ENCODE measurements at regions not wholly inside any gene's neighbourhood (a gene's known extent, or its start where the extent isn't known, plus 50 kb on each side); places are given as distances from the start of the nearest gene placed in this dataset.

- Histone ChIP-seq H3K27me3 (ENCODE audit: insufficient read depth, low read length) (no peaks in the 10 kb centered on the region), H3K4me3 (ENCODE audit: low read depth, low read length, poor library complexity, severe bottlenecking) (no peak overlapping the region), H3K36me3 (ENCODE audit: insufficient read depth, low read length) (no peaks in the 10 kb centered on the region), H3K9me2 (ENCODE audit: low read depth, low read length) (no peaks in the 10 kb centered on the region; the same call in 1 of the 2 replicates), H3K9ac (ENCODE audit: low read length) (no peak overlapping the region), H3F3A (ENCODE audit: insufficient read depth, low read length) (no peaks in the 10 kb centered on the region), H4K20me1 (ENCODE audit: insufficient read depth, low read length) (no peaks in the 10 kb centered on the region), H2AFZ (ENCODE audit: low read length) (no peak overlapping the region), H3K9me3 (ENCODE audit: low read length) (no peaks in the 10 kb centered on the region), H3K79me2 (ENCODE audit: insufficient read depth, low read length) (no peaks in the 10 kb centered on the region), H3K4me1 (ENCODE audit: insufficient read depth, low read length, severe bottlenecking) (peaks cover 23% of the 10 kb centered on the region), H3K27ac (ENCODE audit: low read depth, low read length, poor library complexity, severe bottlenecking) (no peak overlapping the region), H3K4me2 (ENCODE audit: low read length) (no peak overlapping the region)
- TF ChIP-seq CTCF (IDR thresholded peaks at IDR 0.05; ENCODE audit: low read length) (no peak), EZH2 (IDR thresholded peaks at IDR 0.05; ENCODE audit: borderline replicate concordance, low read length) (no peak)
Observed at GRCh38 chr3:180274536-180274935, 237.8 kb upstream of the PEX5L start.

- Histone ChIP-seq H3K79me2 (ENCODE audit: insufficient read depth, low read length) (no peaks in the 10 kb centered on the region), H2AFZ (ENCODE audit: low read length) (no peak overlapping the region), H3K27me3 (ENCODE audit: insufficient read depth, low read length) (no peaks in the 10 kb centered on the region), H4K20me1 (ENCODE audit: insufficient read depth, low read length) (no peaks in the 10 kb centered on the region), H3K27ac (ENCODE audit: low read depth, low read length, poor library complexity, severe bottlenecking) (no peak overlapping the region), H3K4me2 (ENCODE audit: low read length) (no peak overlapping the region), H3K4me1 (ENCODE audit: insufficient read depth, low read length, severe bottlenecking) (peaks cover 23% of the 10 kb centered on the region), H3K4me3 (ENCODE audit: low read depth, low read length, poor library complexity, severe bottlenecking) (no peak overlapping the region), H3K9me3 (ENCODE audit: low read length) (no peaks in the 10 kb centered on the region), H3K36me3 (ENCODE audit: insufficient read depth, low read length) (no peaks in the 10 kb centered on the region), H3F3A (ENCODE audit: insufficient read depth, low read length) (no peaks in the 10 kb centered on the region), H3K9ac (ENCODE audit: low read length) (no peak overlapping the region), H3K9me2 (ENCODE audit: low read depth, low read length) (no peaks in the 10 kb centered on the region; the same call in 1 of the 2 replicates)
- TF ChIP-seq CTCF (IDR thresholded peaks at IDR 0.05; ENCODE audit: low read length) (no peak), EZH2 (IDR thresholded peaks at IDR 0.05; ENCODE audit: borderline replicate concordance, low read length) (no peak)
Observed at GRCh38 chr3:180275176-180275575, 238.4 kb upstream of the PEX5L start.

GRCh38 chr3:180277041-180277440, 240.3 kb upstream of the PEX5L start:
- H2AFZ ChIP-seq (ENCODE audit: low read length) = no peak overlapping the region
- H3K79me2 ChIP-seq (ENCODE audit: insufficient read depth, low read length) = no peaks in the 10 kb centered on the region
- H3F3A ChIP-seq (ENCODE audit: insufficient read depth, low read length) = no peaks in the 10 kb centered on the region
- no peaks in the 10 kb centered on the region for H3K27me3 ChIP-seq (ENCODE audit: insufficient read depth, low read length)
- H3K4me1 ChIP-seq (ENCODE audit: insufficient read depth, low read length, severe bottlenecking) = peaks cover 23% of the 10 kb centered on the region
- no peaks in the 10 kb centered on the region; the same call in 1 of the 2 replicates for H3K9me2 ChIP-seq (ENCODE audit: low read depth, low read length)
- H4K20me1 ChIP-seq (ENCODE audit: insufficient read depth, low read length) = no peaks in the 10 kb centered on the region
- TF ChIP-seq CTCF (IDR thresholded peaks at IDR 0.05; ENCODE audit: low read length) (no peak), EZH2 (IDR thresholded peaks at IDR 0.05; ENCODE audit: borderline replicate concordance, low read length) (no peak)
- H3K9ac ChIP-seq (ENCODE audit: low read length) = no peak overlapping the region
- no peak overlapping the region for H3K27ac ChIP-seq (ENCODE audit: low read depth, low read length, poor library complexity, severe bottlenecking)
- no peaks in the 10 kb centered on the region for H3K9me3 ChIP-seq (ENCODE audit: low read length)
- no peak overlapping the region for H3K4me3 ChIP-seq (ENCODE audit: low read depth, low read length, poor library complexity, severe bottlenecking)
- H3K4me2 ChIP-seq (ENCODE audit: low read length) = no peak overlapping the region
- no peaks in the 10 kb centered on the region for H3K36me3 ChIP-seq (ENCODE audit: insufficient read depth, low read length)

Measured in OCI-LY1 (cell line).